Fibroblast of skin of abdomen (primary cell): ENCODE measurements at regions not wholly inside any gene's neighbourhood (a gene's known extent, or its start where the extent isn't known, plus 50 kb on each side); places are given as distances from the start of the nearest gene placed in this dataset.

Experiments
- DNase-seq: peaks from one replicate; pipeline ENCODE4 v3.0.0-alpha.2; 2013

DNA sequence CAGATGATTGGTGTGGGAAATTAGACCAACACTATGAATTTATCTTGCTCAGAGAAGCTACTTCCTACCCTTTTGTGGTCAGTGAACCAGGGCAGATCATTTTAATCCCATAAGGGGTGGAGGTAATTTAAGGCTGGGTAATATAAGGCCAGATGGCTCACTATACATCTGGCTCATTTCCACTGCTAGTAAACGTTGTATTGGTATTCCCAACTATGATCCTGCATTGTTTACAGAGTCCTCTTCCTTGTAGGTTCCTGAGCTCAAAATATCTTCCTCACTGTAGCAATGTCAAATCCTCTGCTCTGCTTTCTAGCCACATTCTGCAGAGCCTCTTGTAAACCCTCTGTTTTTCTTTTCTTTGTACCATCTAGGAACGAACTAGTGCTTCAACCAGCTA lies 93.0 kb upstream of the MGAT4C start:
- no peak for DNase-seq

GRCh38 chr12:86333955-86334522 lies 77.8 kb upstream of the MGAT4C start:
- no peak for DNase-seq

GRCh38 chr12:86331457-86331856 lies 75.3 kb upstream of the MGAT4C start:
- DNase-seq: no peak

DNA sequence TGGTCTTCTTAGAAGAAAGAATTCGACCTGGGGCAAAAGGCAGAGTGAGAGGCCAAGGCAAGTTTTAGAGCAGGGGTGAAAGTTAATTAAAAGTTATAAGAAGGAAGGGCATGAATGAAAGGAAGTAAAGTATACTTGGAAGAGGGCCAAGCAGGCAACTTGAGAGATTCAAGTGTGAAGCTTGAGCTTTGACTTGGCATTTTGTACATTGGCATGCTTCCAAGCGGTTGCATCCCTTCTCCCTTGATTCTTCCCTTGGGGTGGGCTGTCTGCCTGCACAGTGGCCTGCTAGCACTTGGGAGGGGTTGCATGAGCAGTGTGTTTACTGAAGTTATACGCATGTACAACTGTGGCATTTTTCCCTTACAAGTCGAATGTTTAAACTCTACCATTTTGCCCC lies 74.8 kb upstream of the MGAT4C start:
- no peak for DNase-seq

- DNase-seq: no peak
Measured at GRCh38 chr12:86312232-86312631, 56.0 kb upstream of the MGAT4C start.
